GM18951 (cell line): ENCODE measurements at regions not wholly inside any gene's neighbourhood (a gene's known extent, or its start where the extent isn't known, plus 50 kb on each side); places are given as distances from the start of the nearest gene placed in this dataset.
"Not testable (repeated sequence)": the region's sequence is repeated elsewhere in the genome, so short reads cannot be mapped to it uniquely, and the experiment has no call there.

Experiments used
- POLR2A ChIP-seq: IDR thresholded peaks from 4 replicates; pipeline ENCODE4 v1.6.1; 2011; ENCODE audit warnings: mild to moderate bottlenecking; ENCODE audit not compliant: insufficient read length, insufficient read depth; ENCODE audit errors: extremely low read depth
- in situ Hi-C: fragments of 300-500 bp; cut with MboI; formaldehyde crosslinking; loops from one replicate; pipeline ENCODE4 v1.12.0; 2022; ENCODE audit warnings: low sequenced_read_pairs, mixed read lengths, inconsistent platforms; ENCODE audit not compliant: unreplicated experiment

DNA sequence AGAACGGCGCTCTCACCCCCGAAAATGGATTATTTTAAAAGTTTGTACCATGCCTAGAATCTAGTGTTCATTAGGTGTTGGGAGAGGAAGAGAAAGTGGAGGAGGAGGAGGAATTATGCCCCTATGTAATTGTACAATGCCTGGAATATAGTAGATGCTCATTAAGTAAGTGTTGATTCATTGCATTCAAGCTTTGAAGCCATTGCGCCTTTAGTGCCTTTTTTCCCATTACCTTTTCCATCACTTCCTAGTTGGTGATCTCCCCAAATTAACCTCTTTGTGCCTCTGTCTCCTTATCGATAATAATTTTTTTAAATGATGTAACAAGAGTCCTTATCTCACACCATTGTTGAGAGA, 220.7 kb upstream of the PRICKLE2 start:
- in situ Hi-C loops: no loop called here
- no peak for TF ChIP-seq POLR2A

DNA sequence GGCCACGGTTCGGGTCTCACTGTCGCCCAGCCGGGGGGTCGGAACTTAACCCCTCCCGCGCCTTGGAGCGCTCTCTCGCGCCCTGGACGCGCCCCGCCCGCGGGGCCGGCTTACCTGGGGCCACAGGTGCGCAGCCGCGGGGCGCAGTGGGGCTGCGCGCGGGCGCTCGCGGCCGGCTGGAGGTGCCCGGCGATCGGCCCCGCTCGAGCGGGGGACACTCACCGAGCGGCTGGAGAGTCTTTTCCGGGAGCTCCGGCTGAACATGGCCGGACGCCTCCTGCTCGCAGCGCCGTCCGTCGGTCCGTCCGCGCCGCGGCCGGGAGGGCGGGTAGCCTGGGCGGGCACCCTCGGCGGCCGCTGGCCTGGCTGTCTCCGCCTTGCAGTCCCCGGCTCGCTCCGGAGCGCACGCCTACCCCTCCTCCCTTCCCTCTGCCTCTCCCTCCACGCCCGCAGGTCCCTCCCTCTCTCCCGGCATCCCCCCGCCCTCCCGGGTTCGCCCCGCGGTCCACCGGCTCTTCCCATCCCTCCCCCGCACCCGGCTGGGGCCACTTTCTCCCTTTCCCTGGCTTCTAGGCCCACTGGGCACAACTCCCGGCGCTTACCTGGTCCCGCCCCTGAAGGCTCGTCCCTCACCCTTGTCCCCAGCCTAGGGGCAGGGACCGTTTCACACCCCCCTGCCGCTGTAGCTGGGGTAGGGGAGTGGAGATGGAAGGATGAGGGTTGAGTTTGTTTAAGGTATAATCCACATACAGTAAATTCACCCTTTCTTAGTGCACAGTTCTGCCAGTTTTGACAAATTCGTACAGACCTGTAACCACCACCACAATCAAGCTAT, 220.1 kb upstream of the PRICKLE2 start:
- TF ChIP-seq POLR2A: no peak
- in situ Hi-C loops: no loop called here

DNA sequence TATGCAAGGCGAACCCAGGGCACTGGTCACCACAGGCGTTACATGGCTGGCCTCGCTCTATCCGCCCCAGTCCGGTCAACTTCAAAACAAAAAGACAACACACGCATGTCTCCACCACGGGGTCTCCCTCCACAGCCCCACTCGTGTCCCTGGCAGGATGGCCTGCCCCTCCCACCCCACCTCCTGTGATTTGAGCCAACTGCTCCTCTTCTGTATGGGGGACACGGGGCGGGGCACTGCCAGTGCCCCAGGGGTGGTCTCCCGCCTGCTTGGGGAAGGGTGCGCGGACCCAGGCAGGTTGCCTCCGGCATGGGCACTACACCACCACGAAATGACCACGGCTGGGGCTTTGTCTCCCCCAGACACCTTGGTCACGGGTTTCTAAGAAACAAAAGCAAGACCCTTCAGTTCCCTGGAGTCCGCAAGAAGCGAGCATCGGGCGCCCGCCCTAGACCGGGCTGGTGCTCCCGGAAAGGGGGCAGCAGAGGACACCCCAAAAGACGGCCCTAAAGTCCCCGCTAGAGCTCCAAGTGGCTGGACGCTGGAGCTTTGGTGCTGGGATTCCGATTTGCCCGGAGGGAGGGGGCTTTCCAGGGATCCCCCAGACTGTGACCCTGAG, 219.3 kb upstream of the PRICKLE2 start:
- in situ Hi-C loops: no loop called here
- TF ChIP-seq POLR2A: no peak

DNA sequence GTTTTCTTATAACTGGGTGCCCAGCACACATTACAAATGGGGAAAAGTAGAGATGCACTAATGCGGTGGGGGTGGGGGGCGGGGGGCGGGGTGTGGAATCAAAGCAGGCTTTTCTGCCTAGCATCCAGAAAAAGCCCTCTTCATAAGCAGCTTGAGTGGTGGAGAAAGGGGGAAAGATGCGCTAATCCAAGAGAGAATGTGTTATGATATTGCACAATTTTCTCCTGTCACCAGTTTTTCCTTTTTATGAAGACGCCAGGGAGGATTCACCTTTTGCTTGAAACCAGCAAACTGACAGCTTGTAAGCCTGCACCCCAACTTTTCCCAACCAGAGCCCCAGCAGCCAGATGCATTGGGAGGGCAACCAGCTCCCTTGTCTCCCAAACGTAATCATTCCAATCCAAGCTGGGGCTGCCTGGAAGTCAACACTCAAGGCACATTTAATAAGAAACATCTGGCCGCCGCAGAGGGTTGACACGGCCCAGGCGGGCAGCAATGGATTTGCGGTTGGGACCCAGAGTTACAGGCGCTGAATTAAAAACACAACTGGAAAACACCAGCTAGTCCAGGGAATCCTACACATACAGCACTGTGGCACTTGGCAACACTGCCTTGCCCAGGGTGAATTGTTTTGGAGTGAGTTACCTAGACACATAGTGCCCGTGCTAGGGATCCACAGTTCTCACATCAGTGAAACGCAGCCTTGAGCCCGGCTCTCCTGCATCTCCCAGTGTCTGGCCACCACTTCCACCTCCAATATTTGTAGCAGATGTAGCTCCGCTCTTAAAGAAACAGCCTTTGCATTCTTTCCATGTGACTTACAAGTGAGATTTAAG, 218.5 kb upstream of the PRICKLE2 start:
- TF ChIP-seq POLR2A: no peak
- in situ Hi-C loops: no loop called here

DNA sequence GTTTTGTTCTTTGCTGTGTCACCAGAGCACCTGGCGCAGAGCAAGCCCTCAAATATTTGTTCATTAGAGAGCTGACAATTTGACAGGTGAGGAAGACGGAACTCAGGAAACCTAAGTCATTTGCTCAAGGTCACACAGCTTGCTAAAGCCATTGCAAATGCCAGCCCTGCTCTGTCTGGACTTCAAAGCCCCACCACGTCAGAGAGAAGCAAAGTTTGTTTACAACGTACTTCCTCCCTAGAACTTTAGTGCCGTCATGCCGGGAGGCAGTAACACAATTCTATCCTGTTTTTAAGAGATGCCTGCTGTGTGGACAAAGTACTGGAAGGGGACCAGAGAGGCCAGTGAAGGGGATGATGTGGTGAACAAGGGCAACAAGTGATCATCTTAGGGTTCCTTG, 216.6 kb upstream of the PRICKLE2 start:
- in situ Hi-C loops: no loop called here
- no peak for TF ChIP-seq POLR2A

DNA sequence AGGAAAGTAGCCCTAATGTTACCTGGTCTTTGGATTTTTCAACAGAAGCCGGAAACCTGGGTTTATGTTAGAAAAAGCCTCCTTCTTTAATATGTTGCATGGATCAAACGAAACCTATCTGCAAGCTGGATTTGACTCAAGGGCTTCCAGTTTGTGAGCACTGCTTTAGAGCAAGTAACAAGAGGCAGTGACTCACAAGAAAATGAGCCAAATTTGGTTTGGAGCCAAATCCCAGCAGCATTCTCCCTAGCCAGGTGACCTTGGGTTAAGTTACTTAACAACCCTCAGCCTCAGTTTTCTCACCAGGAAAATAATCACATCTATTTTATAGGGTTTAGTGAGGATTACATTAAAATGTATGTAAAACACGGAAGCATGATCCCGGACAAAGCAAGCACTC, 215.2 kb upstream of the PRICKLE2 start:
- no peak for TF ChIP-seq POLR2A
- in situ Hi-C loops: no loop called here

DNA sequence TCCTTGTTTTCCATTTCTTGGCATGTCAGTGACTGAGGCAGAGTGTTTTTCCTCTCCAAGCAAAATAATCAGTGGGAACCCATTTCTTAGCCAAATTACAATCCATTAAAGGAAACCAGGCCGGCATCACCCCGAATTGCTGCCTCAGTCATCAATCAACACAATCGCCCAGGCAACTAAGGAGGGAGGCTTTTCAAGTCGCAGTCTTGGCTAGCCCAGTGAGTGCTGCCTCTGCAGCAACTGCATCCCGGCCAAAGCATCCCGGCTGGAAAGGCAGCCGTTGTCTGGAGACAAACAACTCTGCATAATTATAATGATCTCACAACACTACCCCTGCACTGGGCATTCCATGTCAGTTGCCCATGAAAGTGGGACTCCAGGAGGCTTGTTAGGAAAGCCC, 213.5 kb upstream of the PRICKLE2 start:
- in situ Hi-C loops: no loop called here
- no peak for TF ChIP-seq POLR2A

DNA sequence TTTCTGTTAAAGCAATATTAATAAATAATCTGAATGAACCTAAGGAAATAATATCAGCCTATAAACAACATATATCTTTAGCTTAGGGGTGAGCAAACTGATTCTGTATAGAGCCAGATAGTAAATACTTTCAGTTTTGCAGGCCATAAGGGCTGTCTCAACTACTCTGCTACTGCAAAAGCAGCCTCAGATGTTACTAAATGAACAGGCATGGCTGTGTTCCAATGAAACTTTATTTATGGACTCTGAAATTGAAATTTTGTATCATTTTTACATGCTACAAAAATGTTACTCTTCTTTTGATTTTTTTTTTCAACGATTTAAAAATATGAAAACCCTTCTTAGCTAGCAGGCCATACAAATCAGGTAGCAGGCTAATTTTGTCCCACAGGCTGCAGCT, 212.8 kb upstream of the PRICKLE2 start:
- in situ Hi-C loops: no loop called here

DNA sequence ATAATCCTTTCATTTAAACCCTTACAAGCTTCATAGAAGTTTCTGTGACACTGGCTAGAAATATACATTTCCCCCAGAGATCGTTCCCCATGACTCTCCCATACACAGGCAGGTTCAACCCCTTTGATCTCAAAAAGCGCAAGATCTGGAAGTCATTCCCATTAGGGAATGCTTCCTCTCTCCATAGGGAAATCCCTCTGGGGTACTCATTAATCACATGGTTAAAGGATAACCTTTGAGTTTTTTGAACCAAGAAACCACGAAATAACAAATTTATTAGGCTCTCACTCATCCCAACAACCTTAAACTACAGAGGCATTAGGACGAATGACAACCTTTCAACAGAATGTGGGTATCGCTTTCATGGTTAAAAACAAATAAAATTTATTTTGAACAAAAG, 211.9 kb upstream of the PRICKLE2 start:
- no peak for TF ChIP-seq POLR2A
- in situ Hi-C loops: no loop called here

More for the DNA sequence above, 212.8 kb upstream of the PRICKLE2 start:
- TF ChIP-seq POLR2A: no peak

DNA sequence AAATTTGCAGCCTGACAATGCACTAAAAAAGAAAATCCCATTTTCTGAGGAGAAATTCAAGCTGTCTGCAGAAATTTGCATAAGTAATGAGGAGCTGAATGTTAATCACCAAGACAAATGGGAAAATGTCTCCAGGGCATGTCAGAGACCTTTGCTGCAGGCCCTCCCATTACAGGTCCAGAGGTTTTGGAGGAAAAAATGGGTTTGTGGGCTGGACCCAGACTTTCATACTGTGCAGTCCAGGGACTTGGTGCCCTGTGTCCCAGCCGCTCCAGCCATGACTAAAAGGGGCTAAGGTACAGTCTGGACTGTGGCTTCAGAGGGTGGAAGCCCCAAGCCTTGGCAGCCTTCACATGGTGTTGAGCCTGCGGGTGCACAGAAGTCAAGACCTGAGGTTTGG, 209.8 kb upstream of the PRICKLE2 start:
- in situ Hi-C loops: not testable (repeated sequence)

DNA sequence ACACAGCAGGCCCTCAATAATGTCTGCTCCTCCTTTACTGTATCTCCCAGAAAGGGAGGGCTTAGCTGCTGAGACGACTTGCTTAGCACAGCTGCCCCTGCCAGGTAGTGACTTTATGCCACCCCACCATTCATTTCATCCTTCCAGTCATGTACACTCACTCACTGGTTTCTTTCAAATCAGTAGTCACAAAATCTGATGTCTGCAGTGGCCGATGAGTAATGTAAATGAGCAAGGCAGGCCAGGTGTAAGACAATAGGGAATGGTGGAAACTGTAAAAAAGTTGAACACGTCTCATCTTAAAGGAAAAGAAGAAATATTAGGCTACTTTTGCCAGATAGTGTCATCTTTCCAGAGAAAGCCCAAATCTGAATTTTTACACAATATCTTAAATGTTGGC, 207.6 kb upstream of the PRICKLE2 start:
- no peak for TF ChIP-seq POLR2A
- in situ Hi-C loops: no loop called here

DNA sequence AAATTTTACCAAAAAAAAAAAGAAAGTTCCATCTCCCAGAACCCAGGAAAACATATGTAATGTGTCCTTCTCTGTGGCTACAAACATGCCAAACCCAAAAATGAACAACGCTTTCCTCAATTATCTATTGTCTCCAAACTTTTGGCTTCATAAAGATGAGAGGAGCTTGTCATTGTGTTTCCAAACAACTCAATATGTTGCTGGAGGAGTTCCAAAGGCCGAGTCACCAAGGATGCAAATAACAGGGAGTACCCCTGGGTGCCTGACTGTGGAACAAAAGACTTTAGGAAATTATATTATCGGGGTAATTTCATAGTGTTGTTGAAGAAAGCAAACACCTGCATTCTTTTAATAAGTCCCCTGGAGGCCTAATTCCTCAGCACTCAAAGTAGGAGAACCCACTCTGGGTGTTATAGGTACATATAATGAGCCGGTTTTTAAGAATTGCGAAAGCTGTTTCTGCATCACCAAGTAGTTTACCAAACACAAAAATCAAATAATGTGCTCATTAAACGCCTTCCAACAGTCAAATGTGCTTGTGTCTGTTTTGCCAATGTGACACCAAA, 206.3 kb upstream of the PRICKLE2 start:
- in situ Hi-C loops: no loop called here
- TF ChIP-seq POLR2A: no peak

DNA sequence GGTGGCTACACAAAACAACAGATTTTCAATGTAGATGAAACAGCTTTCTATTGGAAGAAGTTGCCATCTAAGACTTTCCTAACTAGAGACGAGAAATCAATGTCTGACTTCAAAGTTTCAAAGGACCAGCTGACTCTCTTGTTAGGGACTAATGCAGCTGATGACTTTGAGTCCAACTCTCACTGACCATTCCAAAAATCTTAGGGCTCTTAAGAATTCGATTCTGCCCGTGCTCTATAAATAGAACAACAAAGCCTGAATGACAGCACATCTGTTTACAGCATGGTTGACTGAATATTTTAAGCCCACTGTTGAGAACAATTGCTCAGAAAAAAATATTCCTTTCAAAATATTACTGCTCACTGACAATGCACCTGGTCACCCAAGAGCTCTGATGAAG, 202.4 kb upstream of the PRICKLE2 start:
- TF ChIP-seq POLR2A: no peak
- in situ Hi-C loops: no loop called here
